ENCODE measurements at regions not wholly inside any gene's neighbourhood (a gene's known extent, or its start where the extent isn't known, plus 50 kb on each side); places are given as distances from the start of the nearest gene placed in this dataset.

DNA sequence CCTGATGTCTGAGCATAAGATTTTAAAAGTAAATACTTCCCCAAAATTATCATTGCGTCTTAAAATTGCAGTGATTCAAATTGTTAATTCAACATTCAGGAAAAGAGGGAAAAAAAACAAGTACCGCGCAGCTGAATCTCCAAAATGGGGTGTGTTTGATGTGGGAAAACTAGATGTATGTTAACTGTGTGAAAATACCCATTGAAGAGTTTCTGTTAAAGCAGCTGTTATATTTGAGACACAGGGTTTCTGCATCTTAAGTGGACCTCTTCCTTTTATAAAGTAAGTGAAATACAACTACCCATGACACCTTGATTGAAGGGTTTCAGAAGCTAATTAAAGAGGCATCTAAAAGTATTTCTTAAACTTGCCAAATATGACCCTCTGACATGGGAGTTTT lies 1186.1 kb downstream of the NLGN4X start:
- TF ChIP-seq CTCF (IDR thresholded peaks at IDR 0.05; ENCODE audit: insufficient read depth, low read depth, low read length) (no peak), EZH2 (IDR thresholded peaks at IDR 0.05; ENCODE audit: insufficient read depth, low read length) (no peak)

Measured in astrocyte (in vitro differentiated cells and primary cell).